PC-9 (cell line): ENCODE measurements at regions not wholly inside any gene's neighbourhood (a gene's known extent, or its start where the extent isn't known, plus 50 kb on each side); places are given as distances from the start of the nearest gene placed in this dataset.

Experiments
- BruUV-seq: library from RNA; stranded (reverse); fragments of 400-500 nt; replicated peaks from 2 replicates; lab custom pipeline; 2021; lab: Mats Ljungman, UMichigan
- CTCF ChIA-PET: fragments of 300-600 bp; sonication (Branson Sonifier 250); formaldehyde crosslinking; loops from one replicate; lab custom pipeline; 2022; ENCODE audit warnings: antibody characterized with exemption; lab: Charles Lee
- POLR2A ChIA-PET: fragments of 300-600 bp; sonication (Branson Sonifier 250); formaldehyde crosslinking; loops from one replicate; lab custom pipeline; 2022; ENCODE audit warnings: antibody characterized with exemption; ENCODE audit not compliant: unreplicated experiment; lab: Charles Lee
- DNase-seq, 2 experiments: peaks; one replicate each; pipeline versions ENCODE4 v3.0.0 to v3.0.0-alpha.2; 2015 to 2022; ENCODE audit warnings: mixed read lengths in 1 of 2
- H2AFZ ChIP-seq: fragments of 200-600 bp; sonication (generic); 2 replicates; pipeline ENCODE4 v1.8.1; 2017; ENCODE audit warnings: antibody characterized with exemption
- H3F3A ChIP-seq: fragments of 200-600 bp; sonication (generic); 2 replicates; pipeline ENCODE4 v1.8.1; 2017; ENCODE audit warnings: antibody characterized with exemption, mild to moderate bottlenecking, low read depth; ENCODE audit not compliant: insufficient read depth
- H3K27ac ChIP-seq: fragments of 200-600 bp; sonication (generic); 2 replicates; pipeline ENCODE4 v1.6.1; 2016; ENCODE audit warnings: mixed run types
- H3K27me3 ChIP-seq: fragments of 200-600 bp; sonication (generic); 2 replicates; pipeline ENCODE4 v1.6.1; 2016; ENCODE audit warnings: low read depth, mixed run types; ENCODE audit not compliant: insufficient read depth
- H3K36me3 ChIP-seq: fragments of 200-600 bp; sonication (generic); 2 replicates; pipeline ENCODE4 v1.6.1; 2016; ENCODE audit warnings: low read depth, mixed run types
- H3K4me1 ChIP-seq: fragments of 200-600 bp; sonication (generic); replicated peaks from 2 replicates; pipeline ENCODE4 v1.6.1; 2016; ENCODE audit warnings: mixed run types; ENCODE audit not compliant: insufficient read depth
- H3K4me2 ChIP-seq: fragments of 200-600 bp; sonication (generic); 2 replicates; pipeline ENCODE4 v1.6.1; 2017; ENCODE audit warnings: mixed run types
- H3K4me3 ChIP-seq: fragments of 200-600 bp; sonication (generic); 2 replicates; pipeline ENCODE4 v1.6.1; 2016; ENCODE audit warnings: mixed run types
- H3K79me2 ChIP-seq: fragments of 200-600 bp; sonication (generic); 2 replicates; pipeline ENCODE4 v1.6.1; 2017; ENCODE audit warnings: low read depth, mixed run types
- H3K9me2 ChIP-seq: fragments of 200-600 bp; sonication (generic); 2 replicates; pipeline ENCODE4 v1.8.1; 2017; ENCODE audit warnings: mild to moderate bottlenecking; ENCODE audit not compliant: insufficient read depth
- H3K9me3 ChIP-seq: fragments of 200-600 bp; sonication (generic); 2 replicates; pipeline ENCODE4 v1.8.1; 2016; ENCODE audit warnings: low read depth; ENCODE audit not compliant: insufficient read depth
- H4K20me1 ChIP-seq: fragments of 200-600 bp; sonication (generic); 2 replicates; pipeline ENCODE4 v1.8.1; 2017; ENCODE audit not compliant: insufficient read depth
- CTCF ChIP-seq: fragments of 200-600 bp; sonication (generic); conservative IDR thresholded peaks from 2 replicates; pipeline ENCODE4 v1.6.1; 2017; ENCODE audit warnings: mixed run types, antibody characterized with exemption, mild to moderate bottlenecking, moderate library complexity
- EZH2 ChIP-seq: fragments of 200-600 bp; sonication (generic); IDR thresholded peaks from 2 replicates; pipeline ENCODE4 v1.8.0; 2017; ENCODE audit warnings: antibody characterized with exemption, low read depth
- intact Hi-C: fragments of 100-400 bp; cut with micrococcal nuclease; formaldehyde crosslinking; loops from one replicate; pipeline ENCODE4 v1.10.0; 2022; ENCODE audit not compliant: unreplicated experiment

GRCh38 chr4:104302731-104303130 lies 192.0 kb downstream of the CXXC4 start:
- CTCF ChIA-PET, result no interaction called here
- no TSS peak for BruUV-seq
- intact Hi-C loops, result no loop called here

GRCh38 chr4:104294811-104295210 lies 199.9 kb downstream of the CXXC4 start:
- H3K36me3 ChIP-seq, result no peaks in the 10 kb centered on the region
- no peaks in the 10 kb centered on the region for H3K9me3 ChIP-seq
- no peak for DNase-seq
- H3K27ac ChIP-seq, result no peak overlapping the region
- ChIA-PET CTCF (no interaction called here), POLR2A (no interaction called here)
- no peaks in the 10 kb centered on the region for H3K4me1 ChIP-seq
- no peaks in the 10 kb centered on the region for H4K20me1 ChIP-seq
- intact Hi-C loops, result no loop called here
- no peaks in the 10 kb centered on the region for H3K27me3 ChIP-seq
- no peak for TF ChIP-seq EZH2
- no peak for TF ChIP-seq CTCF
- H3K79me2 ChIP-seq, result no peaks in the 10 kb centered on the region
- no TSS peak for BruUV-seq
- H2AFZ ChIP-seq, result no peak overlapping the region
- no peaks in the 10 kb centered on the region for H3F3A ChIP-seq
- H3K4me3 ChIP-seq, result no peak overlapping the region
- H3K4me2 ChIP-seq, result no peak overlapping the region
- H3K9me2 ChIP-seq, result no peaks in the 10 kb centered on the region

More at GRCh38 chr4:104302731-104303130, 192.0 kb downstream of the CXXC4 start:
- POLR2A ChIA-PET, result no interaction called here
- no peak for DNase-seq
- Histone ChIP-seq H3K79me2 (no peaks in the 10 kb centered on the region), H3K4me1 (no peaks in the 10 kb centered on the region), H2AFZ (no peak overlapping the region), H3K27me3 (no peaks in the 10 kb centered on the region), H3K4me3 (no peak overlapping the region), H4K20me1 (no peaks in the 10 kb centered on the region), H3K27ac (no peak overlapping the region), H3K4me2 (no peak overlapping the region), H3F3A (no peaks in the 10 kb centered on the region), H3K9me3 (no peaks in the 10 kb centered on the region), H3K9me2 (no peaks in the 10 kb centered on the region), H3K36me3 (no peaks in the 10 kb centered on the region)
- TF ChIP-seq CTCF (no peak), EZH2 (no peak)

GRCh38 chr4:104286867-104287266 lies 207.8 kb downstream of the CXXC4 start:
- DNase-seq, result no peak
- H3F3A ChIP-seq, result no peaks in the 10 kb centered on the region
- H3K9me3 ChIP-seq, result no peaks in the 10 kb centered on the region
- H3K4me2 ChIP-seq, result no peak overlapping the region
- no peaks in the 10 kb centered on the region for H3K4me1 ChIP-seq
- TF ChIP-seq EZH2 (no peak), CTCF (no peak)
- intact Hi-C loops, result no loop called here
- no peak overlapping the region for H2AFZ ChIP-seq
- H3K36me3 ChIP-seq, result no peaks in the 10 kb centered on the region
- H4K20me1 ChIP-seq, result no peaks in the 10 kb centered on the region
- ChIA-PET CTCF (no interaction called here), POLR2A (no interaction called here)
- no peaks in the 10 kb centered on the region for H3K27me3 ChIP-seq
- no TSS peak for BruUV-seq
- no peak overlapping the region for H3K4me3 ChIP-seq
- no peaks in the 10 kb centered on the region for H3K9me2 ChIP-seq
- H3K79me2 ChIP-seq, result no peaks in the 10 kb centered on the region
- no peak overlapping the region for H3K27ac ChIP-seq
